Ishikawa (cell line): ENCODE measurements at regions not wholly inside any gene's neighbourhood (a gene's known extent, or its start where the extent isn't known, plus 50 kb on each side); places are given as distances from the start of the nearest gene placed in this dataset.

Source experiments
- CEBPB ChIP-seq: IDR thresholded peaks from 2 replicates; pipeline ENCODE4 v1.6.1; 2012
- CREB1 ChIP-seq: IDR thresholded peaks from 2 replicates; pipeline ENCODE4 v1.6.1; 2012; ENCODE audit warnings: low read depth
- EGR1 ChIP-seq: IDR thresholded peaks from 2 replicates; pipeline ENCODE4 v1.6.1; 2012
- EP300 ChIP-seq: IDR thresholded peaks from 2 replicates; pipeline ENCODE4 v1.6.1; 2012; ENCODE audit warnings: borderline replicate concordance
- FOXM1 ChIP-seq: IDR thresholded peaks from 2 replicates; pipeline ENCODE4 v1.6.1; 2012; ENCODE audit warnings: low read depth, borderline replicate concordance
- MAX ChIP-seq: IDR thresholded peaks from 2 replicates; pipeline ENCODE4 v1.6.1; 2012
- NFIC ChIP-seq: IDR thresholded peaks from 2 replicates; pipeline ENCODE4 v1.6.1; 2012
- RAD21 ChIP-seq: IDR thresholded peaks from 2 replicates; pipeline ENCODE4 v1.6.1; 2012; ENCODE audit warnings: low read depth
- REST ChIP-seq: IDR thresholded peaks from 2 replicates; pipeline ENCODE4 v1.6.1; 2012; ENCODE audit warnings: low read depth, mild to moderate bottlenecking
- TAF1 ChIP-seq: IDR thresholded peaks from 2 replicates; pipeline ENCODE4 v1.6.1; 2012; ENCODE audit warnings: low read depth, mild to moderate bottlenecking
- TCF12 ChIP-seq: IDR thresholded peaks from 2 replicates; pipeline ENCODE4 v1.6.1; 2012; ENCODE audit warnings: low read depth
- TEAD4 ChIP-seq: IDR thresholded peaks from 2 replicates; pipeline ENCODE4 v1.6.1; 2012
- USF1 ChIP-seq: IDR thresholded peaks from 2 replicates; pipeline ENCODE4 v1.6.1; 2012
- YY1 ChIP-seq: IDR thresholded peaks from 2 replicates; pipeline ENCODE4 v1.6.1; 2012; ENCODE audit warnings: low read depth
- ZBTB7A ChIP-seq: IDR thresholded peaks from 2 replicates; pipeline ENCODE4 v1.6.1; 2012; ENCODE audit warnings: low read depth

- no peak for TF ChIP-seq FOXM1
- no peak for TF ChIP-seq YY1
- TF ChIP-seq MAX, result no peak
- no peak for TF ChIP-seq REST
- no peak for TF ChIP-seq TEAD4
- TF ChIP-seq TCF12, result no peak
- no peak for TF ChIP-seq TAF1
- no peak for TF ChIP-seq CREB1
- no peak for TF ChIP-seq ZBTB7A
- no peak for TF ChIP-seq EGR1
- TF ChIP-seq CEBPB, result no peak
- no peak for TF ChIP-seq USF1
- TF ChIP-seq NFIC, result no peak
- no peak for TF ChIP-seq RAD21
- no peak for TF ChIP-seq EP300
Observed at GRCh38 chr6:170096191-170096802, 194.6 kb downstream of the DLL1 start.

- TF ChIP-seq CEBPB (no peak), RAD21 (no peak), NFIC (no peak), TCF12 (no peak), ZBTB7A (no peak), MAX (no peak), CREB1 (no peak), FOXM1 (no peak), TAF1 (no peak), EP300 (no peak), TEAD4 (no peak), EGR1 (no peak), USF1 (no peak), YY1 (no peak), REST (no peak)
Observed at GRCh38 chr6:170095273-170095981, 195.5 kb downstream of the DLL1 start.

- TF ChIP-seq YY1 (no peak), CEBPB (no peak), MAX (no peak), FOXM1 (no peak), EGR1 (no peak), USF1 (no peak), TCF12 (no peak), ZBTB7A (no peak), EP300 (no peak)
Observed at GRCh38 chr6:170094686-170095272, 196.1 kb downstream of the DLL1 start.

- TF ChIP-seq USF1, result no peak
- TF ChIP-seq CREB1, result no peak
- TF ChIP-seq NFIC, result no peak
- no peak for TF ChIP-seq EGR1
- TF ChIP-seq RAD21, result no peak
- TF ChIP-seq MAX, result no peak
- no peak for TF ChIP-seq ZBTB7A
- no peak for TF ChIP-seq EP300
- no peak for TF ChIP-seq REST
- TF ChIP-seq FOXM1, result no peak
- TF ChIP-seq YY1, result no peak
- no peak for TF ChIP-seq TCF12
- no peak for TF ChIP-seq TAF1
- no peak for TF ChIP-seq TEAD4
- TF ChIP-seq CEBPB, result no peak
Observed at GRCh38 chr6:170093658-170094596, 197.0 kb downstream of the DLL1 start.
